ENCODE measurements at regions not wholly inside any gene's neighbourhood (a gene's known extent, or its start where the extent isn't known, plus 50 kb on each side); places are given as distances from the start of the nearest gene placed in this dataset.

GRCh38 chr7:362402-363096 is 72.6 kb downstream of the FOXL3 start:
- DNase-seq, result no peak
- no peak overlapping the region for H2AK5ac ChIP-seq (ENCODE audit: insufficient read length, low read length)
- H3K18ac ChIP-seq (ENCODE audit: insufficient read length, low read depth, low read length), result no peak overlapping the region
- H3K27me3 ChIP-seq (ENCODE audit: insufficient read depth, low read length), result peaks cover 7% of the 10 kb centered on the region; the same call in 1 of the 2 replicates
- H2BK5ac ChIP-seq (ENCODE audit: insufficient read length, low read length), result no peak overlapping the region
- no peak overlapping the region for H2BK20ac ChIP-seq (ENCODE audit: low read depth, low read length, poor library complexity, severe bottlenecking)
- H3K4ac ChIP-seq (ENCODE audit: low read depth, low read length), result no peak overlapping the region
- H3K9me3 Mint-ChIP-seq, result no peaks in the 10 kb centered on the region; a peak in 3 of 5 replicates
- H3K56ac ChIP-seq (ENCODE audit: insufficient read length, low read depth, low read length), result no peak overlapping the region
- H3K4me1 ChIP-seq (ENCODE audit: insufficient read depth, low read length), result no peaks in the 10 kb centered on the region
- H4K5ac ChIP-seq (ENCODE audit: insufficient read length, low read depth, low read length), result no peak overlapping the region
- H3K27ac Mint-ChIP-seq, result no peak overlapping the region; a peak in 1 of 7 replicates
- H2BK15ac ChIP-seq (ENCODE audit: low read depth, low read length), result no peak overlapping the region
- no peak overlapping the region for H3K9ac ChIP-seq (ENCODE audit: extremely low read depth, insufficient read length, low read length)
- no peak overlapping the region for H3K23ac ChIP-seq (ENCODE audit: insufficient read length, low read depth, low read length)
- peaks cover 13% of the 10 kb centered on the region for H3K27me3 Mint-ChIP-seq (ENCODE audit: low read depth)
- H4K20me1 ChIP-seq (ENCODE audit: control insufficient read depth, insufficient read depth, insufficient read length), result no peaks in the 10 kb centered on the region
- H4K8ac ChIP-seq (replicated peaks; ENCODE audit: insufficient read length, low read depth, low read length), result no peak overlapping the region
- H3T11ph ChIP-seq (ENCODE audit: low read length), result no peak overlapping the region
- no peak overlapping the region for H3K27ac ChIP-seq (ENCODE audit: insufficient read length, low read depth, low read length)
- H3K36me3 Mint-ChIP-seq (ENCODE audit: insufficient read depth in 1 of 3, low read depth in 3 of 3), result no peaks in the 10 kb centered on the region; a peak in 1 of 7 replicates
- H4K91ac ChIP-seq (ENCODE audit: insufficient read length, low read depth, low read length), result no peak overlapping the region
- no peak overlapping the region for H2BK120ac ChIP-seq (ENCODE audit: low read depth, low read length, poor library complexity, severe bottlenecking)
- H3K14ac ChIP-seq (ENCODE audit: insufficient read depth, low read length), result no peak overlapping the region
- H3K23me2 ChIP-seq (ENCODE audit: insufficient read length, low read depth, low read length, poor library complexity, severe bottlenecking), result no peaks in the 10 kb centered on the region
- H3K4me2 ChIP-seq (ENCODE audit: insufficient read depth, insufficient read length, low read length), result no peak overlapping the region
- H3K4me3 Mint-ChIP-seq, result peak overlapping the region in 1 of 2 experiments; percentile 14; a peak in 2 of 5 replicates
- H2BK12ac ChIP-seq (ENCODE audit: insufficient read length, low read depth, low read length), result no peak overlapping the region
- H3K9me3 ChIP-seq (ENCODE audit: control insufficient read depth, low read depth, low read length), result no peaks in the 10 kb centered on the region
- peaks cover 8 to 40% of the 10 kb centered on the region in 2 experiments for H3K4me1 Mint-ChIP-seq
- no CpG with 5 or more reads among the region's 23 CpGs for WGBS (ENCODE audit: extremely low coverage, insufficient read length, low lambda C conversion rate)
- no peak overlapping the region for H2AFZ ChIP-seq (ENCODE audit: low read length)
- TF ChIP-seq, protein P1, sequence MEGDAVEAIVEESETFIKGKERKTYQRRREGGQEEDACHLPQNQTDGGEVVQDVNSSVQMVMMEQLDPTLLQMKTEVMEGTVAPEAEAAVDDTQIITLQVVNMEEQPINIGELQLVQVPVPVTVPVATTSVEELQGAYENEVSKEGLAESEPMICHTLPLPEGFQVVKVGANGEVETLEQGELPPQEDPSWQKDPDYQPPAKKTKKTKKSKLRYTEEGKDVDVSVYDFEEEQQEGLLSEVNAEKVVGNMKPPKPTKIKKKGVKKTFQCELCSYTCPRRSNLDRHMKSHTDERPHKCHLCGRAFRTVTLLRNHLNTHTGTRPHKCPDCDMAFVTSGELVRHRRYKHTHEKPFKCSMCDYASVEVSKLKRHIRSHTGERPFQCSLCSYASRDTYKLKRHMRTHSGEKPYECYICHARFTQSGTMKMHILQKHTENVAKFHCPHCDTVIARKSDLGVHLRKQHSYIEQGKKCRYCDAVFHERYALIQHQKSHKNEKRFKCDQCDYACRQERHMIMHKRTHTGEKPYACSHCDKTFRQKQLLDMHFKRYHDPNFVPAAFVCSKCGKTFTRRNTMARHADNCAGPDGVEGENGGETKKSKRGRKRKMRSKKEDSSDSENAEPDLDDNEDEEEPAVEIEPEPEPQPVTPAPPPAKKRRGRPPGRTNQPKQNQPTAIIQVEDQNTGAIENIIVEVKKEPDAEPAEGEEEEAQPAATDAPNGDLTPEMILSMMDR (conservative IDR thresholded peaks at IDR 0.05), result no peak
- H3K79me2 ChIP-seq (ENCODE audit: insufficient read depth, low read length), result no peaks in the 10 kb centered on the region
- H3K79me1 ChIP-seq (ENCODE audit: insufficient read depth, low read depth, low read length, poor library complexity, severe bottlenecking), result no peaks in the 10 kb centered on the region
